Astrocyte (in vitro differentiated cells and primary cell): ENCODE measurements at regions not wholly inside any gene's neighbourhood (a gene's known extent, or its start where the extent isn't known, plus 50 kb on each side); places are given as distances from the start of the nearest gene placed in this dataset.

Experiments
- DNase-seq: peaks from one replicate; pipeline ENCODE4 v3.0.0-alpha.2; 2010; ENCODE audit warnings: low read depth
- FAIRE-seq: peaks from 2 replicates; lab custom pipeline; 2011; peaks lifted over from hg19 to GRCh38; lab: Jason Lieb, UNC
- H2AFZ ChIP-seq: 2 replicates; pipeline ENCODE4 v1.6.0; 2012; ENCODE audit warnings: low read depth, low read length, inconsistent platforms
- H3K27ac ChIP-seq: 2 replicates; pipeline ENCODE4 v1.5.1; 2011; ENCODE audit warnings: low read depth, low read length, inconsistent platforms
- H3K27me3 ChIP-seq: 2 replicates; pipeline ENCODE4 v1.6.0; 2011; ENCODE audit warnings: low read length, inconsistent platforms; ENCODE audit not compliant: insufficient read depth
- H3K36me3 ChIP-seq: 2 replicates; pipeline ENCODE4 v1.5.1; 2011; ENCODE audit warnings: low read length, inconsistent platforms; ENCODE audit not compliant: insufficient read depth
- H3K4me1 ChIP-seq: 2 replicates; pipeline ENCODE4 v1.5.1; 2011; ENCODE audit warnings: low read length, inconsistent platforms; ENCODE audit not compliant: insufficient read depth
- H3K4me2 ChIP-seq: 2 replicates; pipeline ENCODE4 v1.6.0; 2012; ENCODE audit warnings: low read length, inconsistent platforms
- H3K4me3 ChIP-seq: 2 replicates; pipeline ENCODE4 v1.5.1; 2011; ENCODE audit warnings: low read depth, mild to moderate bottlenecking, low read length, inconsistent platforms; ENCODE audit not compliant: insufficient read depth
- H3K79me2 ChIP-seq: 2 replicates; pipeline ENCODE4 v1.6.0; 2012; ENCODE audit warnings: mild to moderate bottlenecking, low read length, inconsistent platforms; ENCODE audit not compliant: insufficient read depth
- H3K9ac ChIP-seq: 2 replicates; pipeline ENCODE4 v1.6.0; 2012; ENCODE audit warnings: mild to moderate bottlenecking, low read length, inconsistent platforms
- H3K9me3 ChIP-seq: 2 replicates; pipeline ENCODE4 v1.5.1; 2012; ENCODE audit warnings: low read depth, mild to moderate bottlenecking, low read length, inconsistent platforms; ENCODE audit not compliant: insufficient read depth
- H4K20me1 ChIP-seq: 2 replicates; pipeline ENCODE4 v1.6.0; 2012; ENCODE audit warnings: low read length, inconsistent platforms; ENCODE audit not compliant: insufficient read depth
- H3K27ac Mint-ChIP-seq: one replicate; pipeline ENCODE4 v1.8.0; 2021; ENCODE audit warnings: mild to moderate bottlenecking, mixed read lengths; ENCODE audit not compliant: unreplicated experiment
- H3K27me3 Mint-ChIP-seq: one replicate; pipeline ENCODE4 v1.8.0; 2021; ENCODE audit warnings: low read depth, mixed read lengths; ENCODE audit not compliant: unreplicated experiment
- H3K36me3 Mint-ChIP-seq: one replicate; pipeline ENCODE4 v1.8.0; 2021; ENCODE audit warnings: low read depth, mixed read lengths; ENCODE audit not compliant: unreplicated experiment
- H3K4me1 Mint-ChIP-seq: one replicate; pipeline ENCODE4 v1.8.0; 2021; ENCODE audit warnings: low read depth, mixed read lengths; ENCODE audit not compliant: unreplicated experiment
- H3K4me3 Mint-ChIP-seq: one replicate; pipeline ENCODE4 v1.8.0; 2021; ENCODE audit warnings: mild to moderate bottlenecking, moderate library complexity, mixed read lengths; ENCODE audit not compliant: unreplicated experiment
- H3K9me3 Mint-ChIP-seq: one replicate; pipeline ENCODE4 v1.8.0; 2021; ENCODE audit warnings: mild to moderate bottlenecking, mixed read lengths; ENCODE audit not compliant: unreplicated experiment
- CTCF ChIP-seq: IDR thresholded peaks from 2 replicates; pipeline ENCODE4 v1.5.1; 2011; ENCODE audit warnings: low read depth, mild to moderate bottlenecking, inconsistent platforms, low read length, moderate library complexity; ENCODE audit not compliant: insufficient read depth
- EZH2 ChIP-seq: IDR thresholded peaks from 2 replicates; pipeline ENCODE4 v1.6.1; 2012; ENCODE audit warnings: mild to moderate bottlenecking, low read length, inconsistent platforms; ENCODE audit not compliant: insufficient read depth

GRCh38 chr14:48384821-48385220 is 709.4 kb upstream of the MDGA2 start:
- Histone ChIP-seq H3K9ac (no peak overlapping the region), H4K20me1 (no peaks in the 10 kb centered on the region), H3K4me1 (no peaks in the 10 kb centered on the region), H3K4me2 (no peak overlapping the region), H3K36me3 (no peaks in the 10 kb centered on the region), H3K27me3 (no peaks in the 10 kb centered on the region), H3K4me3 (no peak overlapping the region), H2AFZ (no peak overlapping the region), H3K27ac (no peak overlapping the region), H3K79me2 (no peaks in the 10 kb centered on the region), H3K9me3 (no peaks in the 10 kb centered on the region)
- Mint-ChIP-seq H3K27me3 (no peaks in the 10 kb centered on the region), H3K36me3 (no peaks in the 10 kb centered on the region), H3K9me3 (no peaks in the 10 kb centered on the region), H3K27ac (no peak overlapping the region), H3K4me1 (no peaks in the 10 kb centered on the region), H3K4me3 (no peak overlapping the region)
- TF ChIP-seq CTCF (no peak), EZH2 (no peak)
- FAIRE-seq, result no peak
- peak; percentile 0 for DNase-seq

DNA sequence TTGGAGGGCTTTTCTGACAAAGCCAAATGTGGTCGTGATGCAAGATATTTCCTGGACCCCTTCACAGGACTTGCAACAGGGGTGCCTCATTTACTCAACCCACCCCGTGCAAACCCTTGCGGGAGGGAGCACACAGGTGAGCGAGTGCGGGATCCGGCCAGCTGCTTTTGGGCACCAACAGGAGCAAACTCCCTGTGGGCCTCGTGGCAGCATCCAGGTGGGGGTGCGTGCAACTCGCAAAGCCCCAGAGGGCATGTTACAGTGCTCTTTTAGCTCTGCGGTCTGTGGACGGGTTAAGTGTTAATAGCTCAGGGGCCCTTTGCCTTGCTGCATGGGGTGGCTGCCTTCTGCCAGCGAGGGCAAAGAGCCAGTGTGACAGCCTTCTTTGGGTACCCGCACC is 707.6 kb upstream of the MDGA2 start:
- Histone ChIP-seq H4K20me1 (no peaks in the 10 kb centered on the region), H3K79me2 (no peaks in the 10 kb centered on the region), H3K9me3 (no peaks in the 10 kb centered on the region), H3K27me3 (no peaks in the 10 kb centered on the region), H3K4me2 (no peak overlapping the region), H3K4me1 (no peaks in the 10 kb centered on the region), H3K4me3 (no peak overlapping the region), H2AFZ (no peak overlapping the region), H3K9ac (no peak overlapping the region), H3K36me3 (no peaks in the 10 kb centered on the region), H3K27ac (no peak overlapping the region)
- H3K4me1 Mint-ChIP-seq, result no peaks in the 10 kb centered on the region
- DNase-seq, result no peak
- H3K27ac Mint-ChIP-seq, result no peak overlapping the region
- TF ChIP-seq CTCF, result no peak
- no peak for TF ChIP-seq EZH2
- no peak overlapping the region for H3K4me3 Mint-ChIP-seq
- H3K36me3 Mint-ChIP-seq, result no peaks in the 10 kb centered on the region
- H3K27me3 Mint-ChIP-seq, result no peaks in the 10 kb centered on the region
- FAIRE-seq, result no peak
- no peaks in the 10 kb centered on the region for H3K9me3 Mint-ChIP-seq

- no peak overlapping the region for H3K4me3 ChIP-seq
- Mint-ChIP-seq H3K36me3 (no peaks in the 10 kb centered on the region), H3K4me1 (no peaks in the 10 kb centered on the region), H3K9me3 (no peaks in the 10 kb centered on the region), H3K4me3 (no peak overlapping the region), H3K27me3 (no peaks in the 10 kb centered on the region), H3K27ac (no peak overlapping the region)
- DNase-seq, result no peak
- H2AFZ ChIP-seq, result no peak overlapping the region
- H3K4me1 ChIP-seq, result no peaks in the 10 kb centered on the region
- no peaks in the 10 kb centered on the region for H3K36me3 ChIP-seq
- H3K27ac ChIP-seq, result no peak overlapping the region
- no peaks in the 10 kb centered on the region for H4K20me1 ChIP-seq
- H3K79me2 ChIP-seq, result no peaks in the 10 kb centered on the region
- no peak overlapping the region for H3K9ac ChIP-seq
- H3K9me3 ChIP-seq, result no peaks in the 10 kb centered on the region
- no peak for FAIRE-seq
- no peaks in the 10 kb centered on the region for H3K27me3 ChIP-seq
- H3K4me2 ChIP-seq, result no peak overlapping the region
- TF ChIP-seq CTCF (no peak), EZH2 (no peak)
These were observed 703.1 kb upstream of the MDGA2 start for GRCh38 chr14:48378541-48378940.
